ENCODE measurements at regions not wholly inside any gene's neighbourhood (a gene's known extent, or its start where the extent isn't known, plus 50 kb on each side); places are given as distances from the start of the nearest gene placed in this dataset.

DNA sequence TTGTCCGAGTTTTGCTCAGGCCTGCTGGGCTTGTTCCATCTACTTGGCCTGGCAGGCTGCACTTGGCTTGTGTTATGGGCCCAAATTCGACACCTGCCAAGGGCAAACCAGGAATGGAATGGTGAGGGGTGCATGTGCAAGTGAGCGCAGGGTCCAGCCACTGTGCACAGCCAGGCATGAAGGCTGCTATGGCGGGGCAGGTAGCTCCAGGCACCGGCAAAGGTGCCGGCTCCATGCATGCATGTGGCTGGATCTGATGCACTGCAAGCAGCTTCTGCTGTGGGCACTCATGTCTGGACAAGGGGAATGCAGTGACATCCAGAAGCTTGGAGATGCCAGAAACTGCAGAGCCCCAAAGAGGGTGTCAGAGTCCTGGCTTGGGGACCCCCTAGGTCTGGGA is 463.0 kb downstream of the EPHA3 start:
- TF ChIP-seq TAF1 (IDR thresholded peaks at IDR 0.05; ENCODE audit: borderline replicate concordance, insufficient read depth, low read length) (no peak), SIN3A (IDR thresholded peaks at IDR 0.05; ENCODE audit: borderline replicate concordance, insufficient read depth, low read length) (no peak), POLR2AphosphoS5 (IDR thresholded peaks at IDR 0.05; ENCODE audit: low read depth, low read length) (no peak), FOXP2 (optimal IDR thresholded peaks at IDR 0.05; ENCODE audit: borderline replicate concordance, extremely low read depth, extremely low read length, insufficient read depth) (no peak)
- TF ChIP-seq, protein P1, sequence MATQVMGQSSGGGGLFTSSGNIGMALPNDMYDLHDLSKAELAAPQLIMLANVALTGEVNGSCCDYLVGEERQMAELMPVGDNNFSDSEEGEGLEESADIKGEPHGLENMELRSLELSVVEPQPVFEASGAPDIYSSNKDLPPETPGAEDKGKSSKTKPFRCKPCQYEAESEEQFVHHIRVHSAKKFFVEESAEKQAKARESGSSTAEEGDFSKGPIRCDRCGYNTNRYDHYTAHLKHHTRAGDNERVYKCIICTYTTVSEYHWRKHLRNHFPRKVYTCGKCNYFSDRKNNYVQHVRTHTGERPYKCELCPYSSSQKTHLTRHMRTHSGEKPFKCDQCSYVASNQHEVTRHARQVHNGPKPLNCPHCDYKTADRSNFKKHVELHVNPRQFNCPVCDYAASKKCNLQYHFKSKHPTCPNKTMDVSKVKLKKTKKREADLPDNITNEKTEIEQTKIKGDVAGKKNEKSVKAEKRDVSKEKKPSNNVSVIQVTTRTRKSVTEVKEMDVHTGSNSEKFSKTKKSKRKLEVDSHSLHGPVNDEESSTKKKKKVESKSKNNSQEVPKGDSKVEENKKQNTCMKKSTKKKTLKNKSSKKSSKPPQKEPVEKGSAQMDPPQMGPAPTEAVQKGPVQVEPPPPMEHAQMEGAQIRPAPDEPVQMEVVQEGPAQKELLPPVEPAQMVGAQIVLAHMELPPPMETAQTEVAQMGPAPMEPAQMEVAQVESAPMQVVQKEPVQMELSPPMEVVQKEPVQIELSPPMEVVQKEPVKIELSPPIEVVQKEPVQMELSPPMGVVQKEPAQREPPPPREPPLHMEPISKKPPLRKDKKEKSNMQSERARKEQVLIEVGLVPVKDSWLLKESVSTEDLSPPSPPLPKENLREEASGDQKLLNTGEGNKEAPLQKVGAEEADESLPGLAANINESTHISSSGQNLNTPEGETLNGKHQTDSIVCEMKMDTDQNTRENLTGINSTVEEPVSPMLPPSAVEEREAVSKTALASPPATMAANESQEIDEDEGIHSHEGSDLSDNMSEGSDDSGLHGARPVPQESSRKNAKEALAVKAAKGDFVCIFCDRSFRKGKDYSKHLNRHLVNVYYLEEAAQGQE (IDR thresholded peaks at IDR 0.05; ENCODE audit: insufficient read depth in 1 of 2, low read depth in 2 of 2, low read length in 2 of 2) = no peak

- TF ChIP-seq FOXP2 (optimal IDR thresholded peaks at IDR 0.05; ENCODE audit: borderline replicate concordance, extremely low read depth, extremely low read length, insufficient read depth) (no peak), SIN3A (IDR thresholded peaks at IDR 0.05; ENCODE audit: borderline replicate concordance, insufficient read depth, low read length) (no peak), TAF1 (IDR thresholded peaks at IDR 0.05; ENCODE audit: borderline replicate concordance, insufficient read depth, low read length) (no peak), POLR2AphosphoS5 (IDR thresholded peaks at IDR 0.05; ENCODE audit: low read depth, low read length) (no peak)
- TF ChIP-seq, protein P1 (IDR thresholded peaks at IDR 0.05; ENCODE audit: insufficient read depth in 1 of 2, low read depth in 2 of 2, low read length in 2 of 2) = no peak
These were observed 463.9 kb downstream of the EPHA3 start for GRCh38 chr3:89571298-89571697.

GRCh38 chr3:89571707-89572106 is 464.3 kb downstream of the EPHA3 start:
- TF ChIP-seq, protein P1 (IDR thresholded peaks at IDR 0.05; ENCODE audit: insufficient read depth in 1 of 2, low read depth in 2 of 2, low read length in 2 of 2) = no peak

- TF ChIP-seq, protein P1 (IDR thresholded peaks at IDR 0.05; ENCODE audit: insufficient read depth in 1 of 2, low read depth in 2 of 2, low read length in 2 of 2) = no peak
- TF ChIP-seq SIN3A (IDR thresholded peaks at IDR 0.05; ENCODE audit: borderline replicate concordance, insufficient read depth, low read length) (no peak), TAF1 (IDR thresholded peaks at IDR 0.05; ENCODE audit: borderline replicate concordance, insufficient read depth, low read length) (no peak), FOXP2 (optimal IDR thresholded peaks at IDR 0.05; ENCODE audit: borderline replicate concordance, extremely low read depth, extremely low read length, insufficient read depth) (no peak), POLR2AphosphoS5 (IDR thresholded peaks at IDR 0.05; ENCODE audit: low read depth, low read length) (no peak)
These were observed 464.8 kb downstream of the EPHA3 start for GRCh38 chr3:89572261-89572660.

GRCh38 chr3:89576417-89576816 is 469.0 kb downstream of the EPHA3 start:
- no peak for TF ChIP-seq TAF1 (IDR thresholded peaks at IDR 0.05; ENCODE audit: borderline replicate concordance, insufficient read depth, low read length)
- TF ChIP-seq, protein P1 (IDR thresholded peaks at IDR 0.05; ENCODE audit: insufficient read depth in 1 of 2, low read depth in 2 of 2, low read length in 2 of 2) = no peak
- no peak for TF ChIP-seq POLR2AphosphoS5 (IDR thresholded peaks at IDR 0.05; ENCODE audit: low read depth, low read length)
- TF ChIP-seq SIN3A (IDR thresholded peaks at IDR 0.05; ENCODE audit: borderline replicate concordance, insufficient read depth, low read length) = no peak
- TF ChIP-seq FOXP2 (optimal IDR thresholded peaks at IDR 0.05; ENCODE audit: borderline replicate concordance, extremely low read depth, extremely low read length, insufficient read depth) = no peak
